Thyroid gland (tissue), 4 donors: ENCODE measurements at regions not wholly inside any gene's neighbourhood (a gene's known extent, or its start where the extent isn't known, plus 50 kb on each side); places are given as distances from the start of the nearest gene placed in this dataset.

Experiments used
- POLR2A ChIP-seq, 2 donors: fragments of 450-650 bp; IDR thresholded peaks; one replicate each; pipeline ENCODE4 v1.6.1; 2017; ENCODE audit warnings: antibody characterized with exemption in 2 of 2, mild to moderate bottlenecking in 2 of 2, moderate library complexity in 1 of 2
- TF ChIP-seq, protein P1 (sequence below), 6 experiments: fragments of 200-600 bp in 3 of 6; fragments of 450-650 bp in 3 of 6; sonication (generic) in 3 of 6; IDR thresholded peaks; one replicate each; pipeline ENCODE4 v1.5.1; 2016 to 2019; ENCODE audit warnings: antibody characterized with exemption in 6 of 6, mild to moderate bottlenecking in 2 of 6, inconsistent platforms in 1 of 6, moderate library complexity in 1 of 6

DNA sequence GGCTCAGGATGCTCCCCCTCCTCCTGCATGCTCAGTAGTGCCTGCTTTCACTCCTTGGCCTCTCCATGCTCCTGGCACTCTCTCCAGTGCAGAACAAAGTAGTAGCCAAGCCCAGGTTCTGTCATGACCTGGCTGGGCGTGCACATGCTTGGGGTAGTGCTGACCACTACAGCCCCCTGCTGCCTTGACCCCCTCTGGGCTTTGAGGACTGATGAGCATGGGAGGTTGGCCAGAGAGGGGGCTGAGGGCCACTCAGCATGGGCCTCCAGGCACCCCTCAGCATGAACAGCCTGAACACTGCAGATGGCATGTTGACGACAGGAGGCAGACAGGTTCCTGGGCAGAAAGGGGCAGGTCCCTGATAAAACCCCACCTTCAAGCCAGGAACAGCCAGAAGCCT is 935.7 kb upstream of the PRMT6 start:
- TF ChIP-seq, protein P1, sequence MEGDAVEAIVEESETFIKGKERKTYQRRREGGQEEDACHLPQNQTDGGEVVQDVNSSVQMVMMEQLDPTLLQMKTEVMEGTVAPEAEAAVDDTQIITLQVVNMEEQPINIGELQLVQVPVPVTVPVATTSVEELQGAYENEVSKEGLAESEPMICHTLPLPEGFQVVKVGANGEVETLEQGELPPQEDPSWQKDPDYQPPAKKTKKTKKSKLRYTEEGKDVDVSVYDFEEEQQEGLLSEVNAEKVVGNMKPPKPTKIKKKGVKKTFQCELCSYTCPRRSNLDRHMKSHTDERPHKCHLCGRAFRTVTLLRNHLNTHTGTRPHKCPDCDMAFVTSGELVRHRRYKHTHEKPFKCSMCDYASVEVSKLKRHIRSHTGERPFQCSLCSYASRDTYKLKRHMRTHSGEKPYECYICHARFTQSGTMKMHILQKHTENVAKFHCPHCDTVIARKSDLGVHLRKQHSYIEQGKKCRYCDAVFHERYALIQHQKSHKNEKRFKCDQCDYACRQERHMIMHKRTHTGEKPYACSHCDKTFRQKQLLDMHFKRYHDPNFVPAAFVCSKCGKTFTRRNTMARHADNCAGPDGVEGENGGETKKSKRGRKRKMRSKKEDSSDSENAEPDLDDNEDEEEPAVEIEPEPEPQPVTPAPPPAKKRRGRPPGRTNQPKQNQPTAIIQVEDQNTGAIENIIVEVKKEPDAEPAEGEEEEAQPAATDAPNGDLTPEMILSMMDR (IDR thresholded peaks at IDR 0.05) = no peak
- no peak for TF ChIP-seq POLR2A (IDR thresholded peaks at IDR 0.05)
